ENCODE measurements at regions not wholly inside any gene's neighbourhood (a gene's known extent, or its start where the extent isn't known, plus 50 kb on each side); places are given as distances from the start of the nearest gene placed in this dataset.

DNA sequence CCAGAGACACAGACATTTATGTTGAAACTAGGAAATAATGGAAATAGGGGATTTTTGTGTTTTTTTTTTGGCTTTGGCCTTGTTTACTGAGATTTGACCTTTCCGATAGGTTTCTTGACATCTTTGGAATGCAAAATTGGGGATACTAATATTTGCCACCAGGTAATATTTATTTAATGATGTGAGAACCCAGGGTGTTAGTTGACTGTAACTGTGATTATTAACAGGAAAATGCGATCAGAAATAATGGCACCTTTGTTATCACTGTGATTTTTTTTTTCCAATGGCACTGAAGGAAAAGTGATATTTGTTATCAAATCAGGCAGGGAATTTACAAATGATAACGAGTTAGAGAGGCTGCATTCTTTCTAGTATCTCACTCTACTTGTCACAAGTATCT lies 330.5 kb downstream of the SOX4 start:
- TF ChIP-seq, protein P1, sequence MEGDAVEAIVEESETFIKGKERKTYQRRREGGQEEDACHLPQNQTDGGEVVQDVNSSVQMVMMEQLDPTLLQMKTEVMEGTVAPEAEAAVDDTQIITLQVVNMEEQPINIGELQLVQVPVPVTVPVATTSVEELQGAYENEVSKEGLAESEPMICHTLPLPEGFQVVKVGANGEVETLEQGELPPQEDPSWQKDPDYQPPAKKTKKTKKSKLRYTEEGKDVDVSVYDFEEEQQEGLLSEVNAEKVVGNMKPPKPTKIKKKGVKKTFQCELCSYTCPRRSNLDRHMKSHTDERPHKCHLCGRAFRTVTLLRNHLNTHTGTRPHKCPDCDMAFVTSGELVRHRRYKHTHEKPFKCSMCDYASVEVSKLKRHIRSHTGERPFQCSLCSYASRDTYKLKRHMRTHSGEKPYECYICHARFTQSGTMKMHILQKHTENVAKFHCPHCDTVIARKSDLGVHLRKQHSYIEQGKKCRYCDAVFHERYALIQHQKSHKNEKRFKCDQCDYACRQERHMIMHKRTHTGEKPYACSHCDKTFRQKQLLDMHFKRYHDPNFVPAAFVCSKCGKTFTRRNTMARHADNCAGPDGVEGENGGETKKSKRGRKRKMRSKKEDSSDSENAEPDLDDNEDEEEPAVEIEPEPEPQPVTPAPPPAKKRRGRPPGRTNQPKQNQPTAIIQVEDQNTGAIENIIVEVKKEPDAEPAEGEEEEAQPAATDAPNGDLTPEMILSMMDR (IDR thresholded peaks at IDR 0.05; ENCODE audit: low read depth, low read length, poor library complexity, severe bottlenecking) = no peak
- TF ChIP-seq EZH2phosphoT487 (IDR thresholded peaks at IDR 0.05; ENCODE audit: borderline replicate concordance, low read length) = no peak

Measured in DOHH2 (cell line).